ENCODE measurements at regions not wholly inside any gene's neighbourhood (a gene's known extent, or its start where the extent isn't known, plus 50 kb on each side); places are given as distances from the start of the nearest gene placed in this dataset.
"Not testable (repeated sequence)": the region's sequence is repeated elsewhere in the genome, so short reads cannot be mapped to it uniquely, and the experiment has no call there.

DNA sequence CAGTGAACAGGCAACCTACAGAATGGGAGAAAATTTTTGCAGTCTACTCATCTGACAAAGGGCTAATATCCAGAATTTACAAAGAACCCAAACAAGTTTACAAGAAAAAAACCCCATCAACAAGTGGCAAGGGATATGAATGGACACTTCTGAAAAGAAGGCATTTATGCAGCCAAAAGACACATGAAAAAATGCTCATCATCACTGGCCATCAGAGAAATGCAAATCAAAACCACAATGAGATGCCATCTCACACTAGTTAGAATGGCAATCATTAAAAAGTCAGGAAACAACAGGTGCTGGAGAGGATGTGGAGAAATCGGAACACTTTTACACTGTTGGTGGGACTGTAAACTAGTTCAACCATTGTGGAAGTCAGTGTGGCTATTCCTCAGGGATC, 80.3 kb downstream of the ZNF474 start:
- 95 to 100% (median 96%) methylated on average over 1 of the region's 1 CpG for WGBS, 3 donors
- intact Hi-C loops (cut with DNase I); H3K4me1 ChIP-seq (ENCODE audit: insufficient read depth); H3K4me3 ChIP-seq; H3K27me3 ChIP-seq; H3K9me3 ChIP-seq; H3K36me3 ChIP-seq; H3K27ac ChIP-seq; DNase-seq: not testable (repeated sequence)

DNA sequence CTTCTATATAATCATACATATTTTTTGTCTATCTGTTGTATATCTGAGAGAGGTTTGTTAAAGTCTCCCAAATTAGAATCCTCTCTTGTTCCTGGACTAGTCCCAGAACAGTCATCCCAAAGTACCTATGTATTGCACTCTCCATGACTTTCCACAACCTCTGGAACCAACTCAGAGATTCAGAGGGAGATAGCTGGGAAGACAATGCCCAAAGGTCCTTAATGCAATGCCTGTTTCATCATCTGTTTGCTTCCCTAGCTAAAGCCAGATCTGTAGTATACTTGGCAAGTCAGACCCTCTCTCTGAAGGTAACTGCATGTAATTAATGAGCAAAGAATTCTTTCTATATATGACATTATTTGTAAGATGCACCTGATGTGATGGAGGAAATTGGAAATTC, 89.4 kb downstream of the ZNF474 start:
- no peak overlapping the region for H3K27ac ChIP-seq
- H3K4me1 ChIP-seq (ENCODE audit: insufficient read depth), result no peaks in the 10 kb centered on the region
- H3K4me3 ChIP-seq, result no peak overlapping the region
- no peaks in the 10 kb centered on the region for H3K27me3 ChIP-seq
- no peak for DNase-seq
- no peaks in the 10 kb centered on the region for H3K36me3 ChIP-seq
- intact Hi-C loops (cut with DNase I), result no loop called here
- no peak for TF ChIP-seq EP300 (IDR thresholded peaks at IDR 0.05)
- no peak for TF ChIP-seq POLR2A (IDR thresholded peaks at IDR 0.05)
- TF ChIP-seq, protein P1, sequence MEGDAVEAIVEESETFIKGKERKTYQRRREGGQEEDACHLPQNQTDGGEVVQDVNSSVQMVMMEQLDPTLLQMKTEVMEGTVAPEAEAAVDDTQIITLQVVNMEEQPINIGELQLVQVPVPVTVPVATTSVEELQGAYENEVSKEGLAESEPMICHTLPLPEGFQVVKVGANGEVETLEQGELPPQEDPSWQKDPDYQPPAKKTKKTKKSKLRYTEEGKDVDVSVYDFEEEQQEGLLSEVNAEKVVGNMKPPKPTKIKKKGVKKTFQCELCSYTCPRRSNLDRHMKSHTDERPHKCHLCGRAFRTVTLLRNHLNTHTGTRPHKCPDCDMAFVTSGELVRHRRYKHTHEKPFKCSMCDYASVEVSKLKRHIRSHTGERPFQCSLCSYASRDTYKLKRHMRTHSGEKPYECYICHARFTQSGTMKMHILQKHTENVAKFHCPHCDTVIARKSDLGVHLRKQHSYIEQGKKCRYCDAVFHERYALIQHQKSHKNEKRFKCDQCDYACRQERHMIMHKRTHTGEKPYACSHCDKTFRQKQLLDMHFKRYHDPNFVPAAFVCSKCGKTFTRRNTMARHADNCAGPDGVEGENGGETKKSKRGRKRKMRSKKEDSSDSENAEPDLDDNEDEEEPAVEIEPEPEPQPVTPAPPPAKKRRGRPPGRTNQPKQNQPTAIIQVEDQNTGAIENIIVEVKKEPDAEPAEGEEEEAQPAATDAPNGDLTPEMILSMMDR (IDR thresholded peaks at IDR 0.05), result no peak
- no peaks in the 10 kb centered on the region for H3K9me3 ChIP-seq

DNA sequence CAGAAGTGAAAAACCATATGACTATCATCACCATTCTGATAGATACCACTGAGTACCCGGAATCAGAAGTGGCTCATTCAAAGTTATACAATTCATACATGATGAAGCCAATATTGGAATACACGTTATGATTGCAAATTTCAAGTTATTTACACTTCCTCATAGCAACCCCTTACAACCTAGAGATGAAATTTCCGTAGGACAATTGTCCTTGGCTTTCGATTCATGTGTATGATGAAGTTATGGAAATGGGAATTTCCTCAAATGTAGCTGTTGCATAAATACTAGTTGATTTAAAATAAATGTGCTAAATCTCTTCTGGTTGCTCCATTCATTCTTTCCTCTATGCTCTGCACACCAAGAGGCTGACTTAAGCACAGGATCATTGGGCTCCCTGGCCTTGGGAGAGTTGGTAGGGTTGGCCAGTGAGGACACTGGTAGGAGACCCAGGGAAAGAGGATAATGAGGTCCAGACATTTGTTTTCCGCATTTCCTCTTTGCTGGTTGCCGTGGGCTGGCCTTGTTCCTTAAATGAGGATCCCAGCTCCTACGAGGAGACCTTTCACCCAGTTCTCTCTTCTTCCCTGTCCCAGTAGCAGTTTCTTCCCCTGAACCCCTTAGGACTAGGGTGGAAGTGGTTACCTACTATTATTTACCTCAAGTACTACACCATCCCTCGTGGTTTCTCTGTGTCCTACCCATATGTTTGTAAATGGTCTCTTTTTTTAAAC, 90.3 kb downstream of the ZNF474 start:
- intact Hi-C loops (cut with DNase I), result no loop called here
- no peak overlapping the region for H3K27ac ChIP-seq
- no peaks in the 10 kb centered on the region for H3K36me3 ChIP-seq
- TF ChIP-seq, protein P1 (IDR thresholded peaks at IDR 0.05), result no peak
- TF ChIP-seq POLR2A (IDR thresholded peaks at IDR 0.05), result no peak
- TF ChIP-seq EP300 (IDR thresholded peaks at IDR 0.05), result no peak
- H3K9me3 ChIP-seq, result no peaks in the 10 kb centered on the region
- no peaks in the 10 kb centered on the region for H3K4me1 ChIP-seq (ENCODE audit: insufficient read depth)
- no peak for DNase-seq
- no peaks in the 10 kb centered on the region for H3K27me3 ChIP-seq
- WGBS, 3 donors, result 78 to 82% (median 79%) methylated on average over 8 of the region's 8 CpGs
- no peak overlapping the region for H3K4me3 ChIP-seq

DNA sequence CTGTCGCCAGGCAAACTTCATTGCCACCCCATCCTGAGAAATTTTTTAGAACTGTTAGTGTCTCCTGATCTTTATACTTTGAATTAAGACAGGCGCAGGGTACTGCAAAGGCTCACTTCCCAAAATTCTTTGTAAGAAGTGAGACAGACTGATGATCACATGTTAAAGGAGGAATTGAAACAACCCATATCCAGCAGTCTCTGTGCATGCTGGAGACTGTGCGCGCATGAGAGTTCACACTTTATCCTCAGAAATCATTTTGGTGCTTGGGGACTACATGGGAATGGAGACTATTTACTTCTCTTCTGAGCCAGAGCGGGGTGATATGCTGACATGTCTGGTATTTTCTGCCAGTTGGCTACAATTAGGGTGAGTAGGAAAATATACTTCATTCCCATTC, 91.2 kb downstream of the ZNF474 start:
- DNase-seq, result no peak
- intact Hi-C loops (cut with DNase I), result no loop called here
- Histone ChIP-seq H3K27ac (no peak overlapping the region), H3K27me3 (no peaks in the 10 kb centered on the region), H3K9me3 (no peaks in the 10 kb centered on the region), H3K4me1 (ENCODE audit: insufficient read depth) (no peaks in the 10 kb centered on the region), H3K4me3 (no peak overlapping the region), H3K36me3 (no peaks in the 10 kb centered on the region)
- TF ChIP-seq, protein P1 (IDR thresholded peaks at IDR 0.05), result no peak
- TF ChIP-seq POLR2A (IDR thresholded peaks at IDR 0.05), result no peak
- no peak for TF ChIP-seq EP300 (IDR thresholded peaks at IDR 0.05)
- WGBS, 3 donors, result 90 to 94% (median 92%) methylated on average over 5 of the region's 5 CpGs

DNA sequence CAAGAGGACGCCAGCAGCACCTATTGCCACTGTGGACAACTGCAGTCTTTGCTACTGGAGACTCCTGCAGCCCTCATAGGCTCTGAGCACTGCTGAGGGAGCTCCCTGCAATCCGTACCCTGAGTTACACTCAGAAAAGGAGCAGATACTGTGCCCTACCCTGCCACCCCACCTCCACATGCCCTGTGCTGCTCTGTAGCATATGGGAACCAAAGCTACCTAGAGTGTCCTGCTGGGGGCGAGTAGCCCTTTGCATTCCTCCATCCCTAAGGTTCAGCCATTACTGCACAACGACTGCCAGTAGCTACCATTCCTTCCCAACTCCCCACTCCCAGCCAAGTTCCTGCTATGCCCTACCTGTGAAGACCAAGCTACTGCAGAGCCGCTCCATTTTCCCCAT, 90.2 kb upstream of the SNCAIP start:
- DNase-seq, result no peak
- 92 to 96% (median 93%) methylated on average over 5 of the region's 5 CpGs for WGBS, 3 donors
- Histone ChIP-seq H3K27me3 (no peaks in the 10 kb centered on the region), H3K4me1 (ENCODE audit: insufficient read depth) (no peaks in the 10 kb centered on the region), H3K9me3 (no peaks in the 10 kb centered on the region), H3K36me3 (no peaks in the 10 kb centered on the region), H3K27ac (no peak overlapping the region), H3K4me3 (no peak overlapping the region)
- TF ChIP-seq, protein P1 (IDR thresholded peaks at IDR 0.05), result no peak
- TF ChIP-seq EP300 (IDR thresholded peaks at IDR 0.05) (no peak), POLR2A (IDR thresholded peaks at IDR 0.05) (no peak)
- intact Hi-C loops (cut with DNase I), result no loop called here

All from ovary (tissue), 7 donors.